BLaER1 (cell line): ENCODE measurements at regions not wholly inside any gene's neighbourhood (a gene's known extent, or its start where the extent isn't known, plus 50 kb on each side); places are given as distances from the start of the nearest gene placed in this dataset.
A peak's percentile ranks its signal among the peaks of the same experiment; 100 is the strongest.

Experiments used
- H3K27ac ChIP-seq: shearing (Covaris generic); formaldehyde crosslinking; 2 replicates; pipeline ENCODE4 v1.8.1; 2022
- H3K27me3 ChIP-seq: shearing (Covaris generic); formaldehyde crosslinking; 2 replicates; pipeline ENCODE4 v1.8.1; 2022
- H3K36me3 ChIP-seq: shearing (Covaris generic); formaldehyde crosslinking; 2 replicates; pipeline ENCODE4 v1.8.1; 2022
- H3K4me1 ChIP-seq: shearing (Covaris generic); formaldehyde crosslinking; 2 replicates; pipeline ENCODE4 v1.8.1; 2022
- H3K4me2 ChIP-seq: shearing (Covaris generic); formaldehyde crosslinking; 2 replicates; pipeline ENCODE4 v1.8.1; 2022
- H3K4me3 ChIP-seq: shearing (Covaris generic); formaldehyde crosslinking; 2 replicates; pipeline ENCODE4 v1.8.1; 2022
- H3K9ac ChIP-seq: shearing (Covaris generic); formaldehyde crosslinking; 2 replicates; pipeline ENCODE4 v1.8.1; 2022
- H3K9me3 ChIP-seq: shearing (Covaris generic); formaldehyde crosslinking; 2 replicates; pipeline ENCODE4 v1.8.1; 2022
- H4K20me1 ChIP-seq: shearing (Covaris generic); formaldehyde crosslinking; 2 replicates; pipeline ENCODE4 v1.8.1; 2022
- Cebpa-rat ChIP-seq: shearing (Covaris generic); IDR thresholded peaks from 2 replicates; pipeline ENCODE4 v1.8.1; 2022

- TF ChIP-seq Cebpa-rat: no peak
- Histone ChIP-seq H3K27me3 (no peaks in the 10 kb centered on the region), H3K27ac (peak overlapping the region; percentile 75), H3K4me1 (peaks cover 50% of the 10 kb centered on the region), H3K36me3 (peaks cover 3% of the 10 kb centered on the region; the same call in 1 of the 2 replicates), H3K9ac (no peak overlapping the region), H3K4me2 (peak overlapping the region; percentile 78), H4K20me1 (no peaks in the 10 kb centered on the region), H3K4me3 (no peak overlapping the region), H3K9me3 (peaks cover 21% of the 10 kb centered on the region)
Observed at GRCh38 chr11:35076201-35077100, 62.5 kb upstream of the CD44 start.

GRCh38 chr11:35077709-35078469, 61.1 kb upstream of the CD44 start:
- no peaks in the 10 kb centered on the region for H3K27me3 ChIP-seq
- no peak for TF ChIP-seq Cebpa-rat
- peaks cover 3% of the 10 kb centered on the region; the same call in 1 of the 2 replicates for H3K36me3 ChIP-seq
- H3K27ac ChIP-seq: peak overlapping the region; percentile 75
- H3K4me3 ChIP-seq: peak overlapping the region; percentile 34
- H3K4me1 ChIP-seq: peaks cover 65% of the 10 kb centered on the region
- no peaks in the 10 kb centered on the region for H4K20me1 ChIP-seq
- peak overlapping the region; percentile 5 for H3K9ac ChIP-seq
- H3K4me2 ChIP-seq: peak overlapping the region; percentile 78
- H3K9me3 ChIP-seq: peaks cover 14% of the 10 kb centered on the region; the same call in 1 of the 2 replicates

GRCh38 chr11:35078470-35078735, 60.6 kb upstream of the CD44 start:
- H3K4me1 ChIP-seq: peaks cover 70% of the 10 kb centered on the region
- peak overlapping the region; percentile 5; the same call in 1 of the 2 replicates for H3K9ac ChIP-seq
- no peaks in the 10 kb centered on the region for H3K27me3 ChIP-seq
- H3K27ac ChIP-seq: peak overlapping the region; percentile 75
- peak overlapping the region; percentile 34; the same call in 1 of the 2 replicates for H3K4me3 ChIP-seq
- H3K4me2 ChIP-seq: peak overlapping the region; percentile 78
- H4K20me1 ChIP-seq: no peaks in the 10 kb centered on the region
- peaks cover 3% of the 10 kb centered on the region; the same call in 1 of the 2 replicates for H3K36me3 ChIP-seq
- no peak for TF ChIP-seq Cebpa-rat
- H3K9me3 ChIP-seq: peaks cover 14% of the 10 kb centered on the region; the same call in 1 of the 2 replicates

GRCh38 chr11:35079611-35080010, 59.4 kb upstream of the CD44 start:
- no peak overlapping the region for H3K9ac ChIP-seq
- H3K9me3 ChIP-seq: peaks cover 6% of the 10 kb centered on the region; the same call in 1 of the 2 replicates
- H3K36me3 ChIP-seq: peaks cover 3% of the 10 kb centered on the region; the same call in 1 of the 2 replicates
- no peak for TF ChIP-seq Cebpa-rat
- H3K4me2 ChIP-seq: peak overlapping the region; percentile 78
- no peaks in the 10 kb centered on the region for H3K27me3 ChIP-seq
- H3K4me3 ChIP-seq: no peak overlapping the region
- H4K20me1 ChIP-seq: no peaks in the 10 kb centered on the region
- H3K4me1 ChIP-seq: peaks cover 82% of the 10 kb centered on the region
- H3K27ac ChIP-seq: 0 out of 2 replicates have a peak overlapping the region, but pooled peaks have one; percentile 75

GRCh38 chr11:35082321-35083180, 56.4 kb upstream of the CD44 start:
- H3K27me3 ChIP-seq: no peaks in the 10 kb centered on the region
- no peak overlapping the region for H3K9ac ChIP-seq
- peaks cover 3% of the 10 kb centered on the region; the same call in 1 of the 2 replicates for H3K36me3 ChIP-seq
- H4K20me1 ChIP-seq: no peaks in the 10 kb centered on the region
- peaks cover 89% of the 10 kb centered on the region for H3K4me1 ChIP-seq
- no peak for TF ChIP-seq Cebpa-rat
- H3K9me3 ChIP-seq: peaks cover 11% of the 10 kb centered on the region; the same call in 1 of the 2 replicates
- H3K27ac ChIP-seq: peak overlapping the region; percentile 33; the same call in 1 of the 2 replicates
- peak overlapping the region; percentile 86 for H3K4me2 ChIP-seq
- H3K4me3 ChIP-seq: no peak overlapping the region; the same call in 1 of the 2 replicates

GRCh38 chr11:35083181-35083430, 55.9 kb upstream of the CD44 start:
- no peak for TF ChIP-seq Cebpa-rat
- Histone ChIP-seq H3K36me3 (peaks cover 6% of the 10 kb centered on the region), H3K4me1 (peaks cover 89% of the 10 kb centered on the region), H4K20me1 (no peaks in the 10 kb centered on the region), H3K27me3 (no peaks in the 10 kb centered on the region), H3K9ac (no peak overlapping the region), H3K4me3 (no peak overlapping the region; the same call in 1 of the 2 replicates), H3K4me2 (peak overlapping the region; percentile 86), H3K9me3 (peaks cover 15% of the 10 kb centered on the region; the same call in 1 of the 2 replicates), H3K27ac (0 out of 2 replicates have a peak overlapping the region, but pooled peaks have one; percentile 18)

GRCh38 chr11:35083431-35084238, 55.3 kb upstream of the CD44 start:
- peaks cover 20% of the 10 kb centered on the region; the same call in 1 of the 2 replicates for H3K9me3 ChIP-seq
- H3K9ac ChIP-seq: no peak overlapping the region
- H3K27ac ChIP-seq: no peak overlapping the region
- no peak overlapping the region; the same call in 1 of the 2 replicates for H3K4me3 ChIP-seq
- H3K4me1 ChIP-seq: peaks cover 88% of the 10 kb centered on the region
- H4K20me1 ChIP-seq: no peaks in the 10 kb centered on the region
- peak overlapping the region; percentile 86 for H3K4me2 ChIP-seq
- no peaks in the 10 kb centered on the region for H3K27me3 ChIP-seq
- TF ChIP-seq Cebpa-rat: no peak
- peaks cover 11% of the 10 kb centered on the region for H3K36me3 ChIP-seq

GRCh38 chr11:35084817-35085440, 54.0 kb upstream of the CD44 start:
- H3K27ac ChIP-seq: no peak overlapping the region
- H3K4me3 ChIP-seq: no peak overlapping the region
- H3K36me3 ChIP-seq: peaks cover 22% of the 10 kb centered on the region
- H3K4me2 ChIP-seq: peak overlapping the region; percentile 86; the same call in 1 of the 2 replicates
- H3K9me3 ChIP-seq: peaks cover 27% of the 10 kb centered on the region
- H3K9ac ChIP-seq: no peak overlapping the region
- no peaks in the 10 kb centered on the region for H3K27me3 ChIP-seq
- no peak for TF ChIP-seq Cebpa-rat
- peaks cover 88% of the 10 kb centered on the region for H3K4me1 ChIP-seq
- no peaks in the 10 kb centered on the region for H4K20me1 ChIP-seq
